ENCODE measurements at regions not wholly inside any gene's neighbourhood (a gene's known extent, or its start where the extent isn't known, plus 50 kb on each side); places are given as distances from the start of the nearest gene placed in this dataset.

DNA sequence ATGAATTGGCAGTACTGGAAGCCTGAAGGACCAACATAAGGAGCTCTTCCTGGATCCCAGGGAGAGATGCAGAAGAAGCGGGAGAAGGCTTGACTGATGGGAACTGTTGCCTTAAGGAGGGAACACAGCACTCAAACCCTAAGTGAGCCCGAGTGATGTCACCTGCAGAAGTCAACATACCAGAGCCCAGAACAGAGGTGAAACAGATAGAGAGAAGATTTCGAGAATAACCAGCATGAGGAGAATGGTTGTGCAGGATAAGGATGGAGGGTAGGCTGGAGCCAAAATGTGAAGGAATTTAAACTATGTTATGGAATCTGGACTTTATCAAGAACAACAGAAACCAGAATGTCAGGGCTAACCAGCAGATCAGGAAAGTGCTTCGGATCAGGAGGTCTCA is 463.1 kb upstream of the DDX18 start:
- H2AFZ ChIP-seq (ENCODE audit: low read depth, low read length) = no peak overlapping the region
- H3K79me2 ChIP-seq (ENCODE audit: insufficient read depth, low read length) = no peaks in the 10 kb centered on the region
- TF ChIP-seq EZH2 (IDR thresholded peaks at IDR 0.05; ENCODE audit: borderline replicate concordance, low read depth, low read length, severe bottlenecking) = no peak
- TF ChIP-seq, protein P1, sequence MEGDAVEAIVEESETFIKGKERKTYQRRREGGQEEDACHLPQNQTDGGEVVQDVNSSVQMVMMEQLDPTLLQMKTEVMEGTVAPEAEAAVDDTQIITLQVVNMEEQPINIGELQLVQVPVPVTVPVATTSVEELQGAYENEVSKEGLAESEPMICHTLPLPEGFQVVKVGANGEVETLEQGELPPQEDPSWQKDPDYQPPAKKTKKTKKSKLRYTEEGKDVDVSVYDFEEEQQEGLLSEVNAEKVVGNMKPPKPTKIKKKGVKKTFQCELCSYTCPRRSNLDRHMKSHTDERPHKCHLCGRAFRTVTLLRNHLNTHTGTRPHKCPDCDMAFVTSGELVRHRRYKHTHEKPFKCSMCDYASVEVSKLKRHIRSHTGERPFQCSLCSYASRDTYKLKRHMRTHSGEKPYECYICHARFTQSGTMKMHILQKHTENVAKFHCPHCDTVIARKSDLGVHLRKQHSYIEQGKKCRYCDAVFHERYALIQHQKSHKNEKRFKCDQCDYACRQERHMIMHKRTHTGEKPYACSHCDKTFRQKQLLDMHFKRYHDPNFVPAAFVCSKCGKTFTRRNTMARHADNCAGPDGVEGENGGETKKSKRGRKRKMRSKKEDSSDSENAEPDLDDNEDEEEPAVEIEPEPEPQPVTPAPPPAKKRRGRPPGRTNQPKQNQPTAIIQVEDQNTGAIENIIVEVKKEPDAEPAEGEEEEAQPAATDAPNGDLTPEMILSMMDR (IDR thresholded peaks at IDR 0.05; ENCODE audit: borderline replicate concordance, extremely low read depth, low read length, poor library complexity, severe bottlenecking) = no peak
- DNase-seq (no peak), ATAC-seq (ENCODE audit: insufficient read depth, low read depth) (no peak)
- no peaks in the 10 kb centered on the region for H3K4me1 ChIP-seq (ENCODE audit: insufficient read depth, low read length)
- no peak overlapping the region for H3K4me2 ChIP-seq (ENCODE audit: insufficient read depth, low read length)
- no peak overlapping the region for H3K9ac ChIP-seq (ENCODE audit: low read depth, low read length)
- no peak overlapping the region for H3K27ac ChIP-seq (ENCODE audit: low read length)
- no peaks in the 10 kb centered on the region for H3K36me3 ChIP-seq (ENCODE audit: insufficient read depth, low read length)
- H3K27me3 ChIP-seq (ENCODE audit: insufficient read depth, low read length, poor library complexity) = no peaks in the 10 kb centered on the region
- H3K9me3 ChIP-seq (ENCODE audit: insufficient read depth, low read length, severe bottlenecking) = no peaks in the 10 kb centered on the region
- H4K20me1 ChIP-seq (ENCODE audit: insufficient read depth, low read length) = no peaks in the 10 kb centered on the region
- no peak overlapping the region for H3K4me3 ChIP-seq (ENCODE audit: low read depth in 1 of 2, low read length in 2 of 2)

DNA sequence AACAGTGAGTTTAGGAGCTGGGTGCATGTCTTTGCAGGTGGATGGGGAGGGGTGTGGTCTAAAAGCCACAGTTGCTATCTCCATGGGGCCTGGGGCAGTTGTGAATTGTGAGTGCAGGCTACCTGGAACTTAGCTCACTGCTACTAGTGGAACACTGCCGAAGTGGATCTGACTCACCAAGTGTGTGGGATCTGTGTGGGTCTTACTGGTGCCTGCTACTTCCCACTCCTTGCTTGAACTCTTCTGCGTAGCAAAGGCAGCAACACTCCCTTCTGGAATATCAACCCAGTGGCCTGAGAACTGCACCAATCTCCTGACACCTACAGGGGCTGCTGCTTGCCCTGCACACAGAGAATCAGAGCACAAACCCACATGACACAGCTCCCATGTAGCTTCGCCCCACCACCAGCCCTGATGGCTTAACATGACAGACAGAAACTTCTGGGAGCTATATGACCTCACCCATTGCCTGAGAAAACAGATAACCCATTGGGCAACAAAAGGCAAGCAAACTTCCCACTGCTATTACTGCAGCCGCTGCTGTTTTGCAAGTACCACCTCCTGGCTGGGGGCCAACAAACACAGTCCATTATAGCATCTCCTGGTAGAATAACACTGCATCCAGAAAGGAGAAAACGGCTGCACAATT is 455.1 kb upstream of the DDX18 start:
- H3K36me3 ChIP-seq (ENCODE audit: insufficient read depth, low read length) = no peaks in the 10 kb centered on the region
- H3K27me3 ChIP-seq (ENCODE audit: insufficient read depth, low read length, poor library complexity) = no peaks in the 10 kb centered on the region
- H3K79me2 ChIP-seq (ENCODE audit: insufficient read depth, low read length) = no peaks in the 10 kb centered on the region
- H2AFZ ChIP-seq (ENCODE audit: low read depth, low read length) = no peak overlapping the region
- TF ChIP-seq, protein P1 (IDR thresholded peaks at IDR 0.05; ENCODE audit: borderline replicate concordance, extremely low read depth, low read length, poor library complexity, severe bottlenecking) = no peak
- TF ChIP-seq EZH2 (IDR thresholded peaks at IDR 0.05; ENCODE audit: borderline replicate concordance, low read depth, low read length, severe bottlenecking) = no peak
- H3K9ac ChIP-seq (ENCODE audit: low read depth, low read length) = no peak overlapping the region
- H3K4me3 ChIP-seq (ENCODE audit: low read depth in 1 of 2, low read length in 2 of 2) = no peak overlapping the region
- DNase-seq (no peak), ATAC-seq (ENCODE audit: insufficient read depth, low read depth) (no peak)
- no peak overlapping the region for H3K27ac ChIP-seq (ENCODE audit: low read length)
- no peak overlapping the region for H3K4me2 ChIP-seq (ENCODE audit: insufficient read depth, low read length)
- H3K4me1 ChIP-seq (ENCODE audit: insufficient read depth, low read length) = no peaks in the 10 kb centered on the region
- H3K9me3 ChIP-seq (ENCODE audit: insufficient read depth, low read length, severe bottlenecking) = no peaks in the 10 kb centered on the region
- H4K20me1 ChIP-seq (ENCODE audit: insufficient read depth, low read length) = no peaks in the 10 kb centered on the region

GRCh38 chr2:117360586-117360985 is 453.9 kb upstream of the DDX18 start:
- Histone ChIP-seq H3K9ac (ENCODE audit: low read depth, low read length) (no peak overlapping the region), H2AFZ (ENCODE audit: low read depth, low read length) (no peak overlapping the region), H3K27me3 (ENCODE audit: insufficient read depth, low read length, poor library complexity) (no peaks in the 10 kb centered on the region), H3K79me2 (ENCODE audit: insufficient read depth, low read length) (no peaks in the 10 kb centered on the region), H3K36me3 (ENCODE audit: insufficient read depth, low read length) (no peaks in the 10 kb centered on the region), H3K4me3 (ENCODE audit: low read depth in 1 of 2, low read length in 2 of 2) (no peak overlapping the region), H3K27ac (ENCODE audit: low read length) (no peak overlapping the region), H3K9me3 (ENCODE audit: insufficient read depth, low read length, severe bottlenecking) (no peaks in the 10 kb centered on the region), H4K20me1 (ENCODE audit: insufficient read depth, low read length) (no peaks in the 10 kb centered on the region), H3K4me1 (ENCODE audit: insufficient read depth, low read length) (no peaks in the 10 kb centered on the region), H3K4me2 (ENCODE audit: insufficient read depth, low read length) (no peak overlapping the region)
- DNase-seq (no peak), ATAC-seq (ENCODE audit: insufficient read depth, low read depth) (no peak)
- no peak for TF ChIP-seq EZH2 (IDR thresholded peaks at IDR 0.05; ENCODE audit: borderline replicate concordance, low read depth, low read length, severe bottlenecking)
- TF ChIP-seq, protein P1 (IDR thresholded peaks at IDR 0.05; ENCODE audit: borderline replicate concordance, extremely low read depth, low read length, poor library complexity, severe bottlenecking) = no peak

All from DND-41 (cell line).